ENCODE measurements at regions not wholly inside any gene's neighbourhood (a gene's known extent, or its start where the extent isn't known, plus 50 kb on each side); places are given as distances from the start of the nearest gene placed in this dataset.

- TF ChIP-seq CTCF (conservative IDR thresholded peaks at IDR 0.05) (peak; percentile 92), ZFX (IDR thresholded peaks at IDR 0.05) (no peak)
These were observed 159.1 kb downstream of the CSNK1G3 start for GRCh38 chr5:123671042-123671441.
